Peyer's patch (tissue), 4 donors: ENCODE measurements at regions not wholly inside any gene's neighbourhood (a gene's known extent, or its start where the extent isn't known, plus 50 kb on each side); places are given as distances from the start of the nearest gene placed in this dataset.

Experiments used
- DNase-seq, 3 donors: peaks; one replicate each; pipeline ENCODE4 v3.0.0-alpha.2; 2017 to 2019
- H3K27ac ChIP-seq, 4 donors: fragments of 200-600 bp; sonication (generic); one replicate each; pipeline ENCODE4 v1.5.1; 2016 to 2019
- H3K27me3 ChIP-seq, 2 donors: fragments of 200-600 bp; sonication (generic); one replicate each; pipeline ENCODE4 v1.5.1; 2019
- H3K36me3 ChIP-seq, 3 donors: fragments of 200-600 bp; sonication (generic); one replicate each; pipeline ENCODE4 v1.5.1; 2016 to 2019
- H3K4me1 ChIP-seq, 4 donors: fragments of 200-600 bp; sonication (generic); one replicate each; pipeline ENCODE4 v1.5.1; 2016 to 2019
- H3K4me3 ChIP-seq, 4 donors: fragments of 200-600 bp; sonication (generic); 1 replicate in 3 of 4; 2 replicates in 1 of 4; pipeline ENCODE4 v1.5.1; 2016 to 2019; ENCODE audit warnings: mild to moderate bottlenecking in 1 of 4
- H3K9me3 ChIP-seq, 4 donors: fragments of 200-600 bp; sonication (generic); one replicate each; pipeline ENCODE4 v1.5.1; 2016 to 2019; ENCODE audit warnings: mild to moderate bottlenecking in 1 of 4
- CTCF ChIP-seq, 6 experiments: fragments of 450-650 bp in 4 of 6; fragments of 200-600 bp in 2 of 6; sonication (generic) in 1 of 6; IDR thresholded peaks; one replicate each; pipeline ENCODE4 v1.5.1; 2017 to 2019; ENCODE audit warnings: antibody characterized with exemption in 6 of 6, mild to moderate bottlenecking in 3 of 6, moderate library complexity in 1 of 6
- POLR2A ChIP-seq, 2 donors: fragments of 450-650 bp; IDR thresholded peaks; one replicate each; pipeline ENCODE4 v1.5.1; 2017; ENCODE audit warnings: antibody characterized with exemption in 2 of 2, mild to moderate bottlenecking in 2 of 2, moderate library complexity in 2 of 2

- H3K4me1 ChIP-seq: no peaks in the 10 kb centered on the region
- H3K4me3 ChIP-seq: no peak overlapping the region
- no peaks in the 10 kb centered on the region for H3K36me3 ChIP-seq
- no peak overlapping the region for H3K27ac ChIP-seq
- no peaks in the 10 kb centered on the region for H3K9me3 ChIP-seq
- no peak for DNase-seq
- H3K27me3 ChIP-seq: no peaks in the 10 kb centered on the region
- TF ChIP-seq CTCF (IDR thresholded peaks at IDR 0.05): no peak
- TF ChIP-seq POLR2A (IDR thresholded peaks at IDR 0.05): no peak
These were observed 132.9 kb upstream of the ZBTB20 start for GRCh38 chr3:115279939-115280338.

- Histone ChIP-seq H3K4me1 (no peaks in the 10 kb centered on the region), H3K9me3 (no peaks in the 10 kb centered on the region), H3K27ac (no peak overlapping the region), H3K27me3 (no peaks in the 10 kb centered on the region), H3K36me3 (no peaks in the 10 kb centered on the region), H3K4me3 (no peak overlapping the region)
- no peak for TF ChIP-seq CTCF (IDR thresholded peaks at IDR 0.05)
- no peak for TF ChIP-seq POLR2A (IDR thresholded peaks at IDR 0.05)
- DNase-seq: no peak
These were observed 133.4 kb upstream of the ZBTB20 start for GRCh38 chr3:115280506-115280905.

- DNase-seq: no peak
- no peak overlapping the region for H3K27ac ChIP-seq
- H3K4me1 ChIP-seq: no peaks in the 10 kb centered on the region
- H3K4me3 ChIP-seq: no peak overlapping the region
- no peaks in the 10 kb centered on the region for H3K27me3 ChIP-seq
- no peaks in the 10 kb centered on the region for H3K9me3 ChIP-seq
- H3K36me3 ChIP-seq: no peaks in the 10 kb centered on the region
- TF ChIP-seq POLR2A (IDR thresholded peaks at IDR 0.05): no peak
- TF ChIP-seq CTCF (IDR thresholded peaks at IDR 0.05): no peak
These were observed 134.9 kb upstream of the ZBTB20 start for GRCh38 chr3:115281697-115282675.

- H3K27ac ChIP-seq: no peak overlapping the region
- no peak overlapping the region for H3K4me3 ChIP-seq
- no peaks in the 10 kb centered on the region for H3K36me3 ChIP-seq
- H3K27me3 ChIP-seq: no peaks in the 10 kb centered on the region
- no peaks in the 10 kb centered on the region for H3K9me3 ChIP-seq
- H3K4me1 ChIP-seq: no peaks in the 10 kb centered on the region
- TF ChIP-seq CTCF (IDR thresholded peaks at IDR 0.05) (no peak), POLR2A (IDR thresholded peaks at IDR 0.05) (no peak)
- no peak for DNase-seq
These were observed 137.9 kb upstream of the ZBTB20 start for GRCh38 chr3:115284980-115285379.

- TF ChIP-seq CTCF (IDR thresholded peaks at IDR 0.05) (no peak), POLR2A (IDR thresholded peaks at IDR 0.05) (no peak)
- H3K27ac ChIP-seq: no peak overlapping the region
- no peaks in the 10 kb centered on the region for H3K9me3 ChIP-seq
- H3K4me1 ChIP-seq: no peaks in the 10 kb centered on the region
- no peak for DNase-seq
- H3K36me3 ChIP-seq: no peaks in the 10 kb centered on the region
- no peak overlapping the region for H3K4me3 ChIP-seq
- no peaks in the 10 kb centered on the region for H3K27me3 ChIP-seq
These were observed 139.6 kb upstream of the ZBTB20 start for GRCh38 chr3:115286529-115287197.
